Esophagus squamous epithelium (tissue), 4 donors: ENCODE measurements at regions not wholly inside any gene's neighbourhood (a gene's known extent, or its start where the extent isn't known, plus 50 kb on each side); places are given as distances from the start of the nearest gene placed in this dataset.

Experiments
- POLR2A ChIP-seq, 4 donors: fragments of 450-650 bp; IDR thresholded peaks; one replicate each; pipeline ENCODE4 v1.6.1; 2017; ENCODE audit warnings: antibody characterized with exemption in 4 of 4, mild to moderate bottlenecking in 4 of 4, moderate library complexity in 3 of 4
- TF ChIP-seq, protein P1 (sequence below), 6 experiments: fragments of 450-650 bp in 4 of 6; fragments of 200-600 bp in 2 of 6; sonication (generic) in 2 of 6; IDR thresholded peaks; one replicate each; pipeline ENCODE4 v1.5.1; 2016 to 2019; ENCODE audit warnings: antibody characterized with exemption in 6 of 6, mild to moderate bottlenecking in 4 of 6, moderate library complexity in 4 of 6

DNA sequence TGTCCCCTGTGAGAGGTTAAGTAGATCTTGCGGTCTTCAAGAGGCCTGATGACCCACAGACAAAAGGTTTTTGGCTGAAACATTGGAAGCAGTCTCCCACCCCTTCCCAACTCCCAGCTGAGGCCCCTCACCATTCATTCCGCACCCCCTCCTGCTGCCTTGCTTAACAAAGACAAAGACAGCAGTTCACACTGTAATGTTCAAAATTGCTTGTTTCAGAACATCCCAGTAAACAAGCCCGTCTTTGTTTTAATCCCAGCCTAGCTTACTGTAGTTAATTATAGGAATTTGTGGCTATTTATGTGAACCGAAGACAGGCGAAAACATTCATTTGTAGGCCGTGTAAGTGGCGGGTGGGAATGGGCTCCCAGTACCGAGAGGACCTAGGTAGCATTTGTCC is 55.7 kb downstream of the IRX5 start:
- TF ChIP-seq, protein P1, sequence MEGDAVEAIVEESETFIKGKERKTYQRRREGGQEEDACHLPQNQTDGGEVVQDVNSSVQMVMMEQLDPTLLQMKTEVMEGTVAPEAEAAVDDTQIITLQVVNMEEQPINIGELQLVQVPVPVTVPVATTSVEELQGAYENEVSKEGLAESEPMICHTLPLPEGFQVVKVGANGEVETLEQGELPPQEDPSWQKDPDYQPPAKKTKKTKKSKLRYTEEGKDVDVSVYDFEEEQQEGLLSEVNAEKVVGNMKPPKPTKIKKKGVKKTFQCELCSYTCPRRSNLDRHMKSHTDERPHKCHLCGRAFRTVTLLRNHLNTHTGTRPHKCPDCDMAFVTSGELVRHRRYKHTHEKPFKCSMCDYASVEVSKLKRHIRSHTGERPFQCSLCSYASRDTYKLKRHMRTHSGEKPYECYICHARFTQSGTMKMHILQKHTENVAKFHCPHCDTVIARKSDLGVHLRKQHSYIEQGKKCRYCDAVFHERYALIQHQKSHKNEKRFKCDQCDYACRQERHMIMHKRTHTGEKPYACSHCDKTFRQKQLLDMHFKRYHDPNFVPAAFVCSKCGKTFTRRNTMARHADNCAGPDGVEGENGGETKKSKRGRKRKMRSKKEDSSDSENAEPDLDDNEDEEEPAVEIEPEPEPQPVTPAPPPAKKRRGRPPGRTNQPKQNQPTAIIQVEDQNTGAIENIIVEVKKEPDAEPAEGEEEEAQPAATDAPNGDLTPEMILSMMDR (IDR thresholded peaks at IDR 0.05), result no peak
- TF ChIP-seq POLR2A (IDR thresholded peaks at IDR 0.05), result no peak
